H1 (cell line): ENCODE measurements at regions not wholly inside any gene's neighbourhood (a gene's known extent, or its start where the extent isn't known, plus 50 kb on each side); places are given as distances from the start of the nearest gene placed in this dataset.

Source experiments
- CTCF ChIA-PET: fragments of 300-600 bp; sonication (Branson Sonifier 250); formaldehyde crosslinking; loops from one replicate; lab custom pipeline; 2021; ENCODE audit not compliant: partially characterized antibody; lab: Charles Lee
- POLR2A ChIA-PET: fragments of 300-600 bp; sonication (Branson Sonifier 250); formaldehyde crosslinking; loops from one replicate; lab custom pipeline; 2021; ENCODE audit warnings: inconsistent platforms; ENCODE audit not compliant: partially characterized antibody; lab: Charles Lee
- DNase-seq, 2 experiments: peaks; one replicate each; pipeline versions ENCODE4 v3.0.0 to v3.0.0-alpha.2; 2010 to 2022; ENCODE audit warnings: low spot score in 2 of 2, low read depth in 1 of 2, mixed read lengths in 1 of 2
- FAIRE-seq: peaks from 2 replicates; lab custom pipeline; 2011; peaks lifted over from hg19 to GRCh38; lab: Jason Lieb, UNC
- H2AFZ ChIP-seq: 2 replicates; pipeline ENCODE4 v1.8.1; 2012; ENCODE audit warnings: low read length, inconsistent platforms
- H2AK5ac ChIP-seq: 2 replicates; pipeline ENCODE4 v1.6.1; 2013; ENCODE audit warnings: low read depth, low read length
- H2BK120ac ChIP-seq: replicated peaks from 2 replicates; pipeline ENCODE3; 2013; ENCODE audit warnings: low read depth, low read length, inconsistent platforms
- H2BK12ac ChIP-seq: 2 replicates; pipeline ENCODE4 v1.6.1; 2013; ENCODE audit warnings: low read depth, low read length
- H2BK15ac ChIP-seq: 2 replicates; pipeline ENCODE4 v1.6.1; 2013; ENCODE audit warnings: low read length
- H2BK20ac ChIP-seq: 2 replicates; pipeline ENCODE4 v1.6.1; 2013; ENCODE audit warnings: low read length
- H2BK5ac ChIP-seq: 2 replicates; pipeline ENCODE4 v1.6.1; 2013; ENCODE audit warnings: low read depth, low read length
- H3K14ac ChIP-seq: 2 replicates; pipeline ENCODE4 v1.6.1; 2013; ENCODE audit warnings: inconsistent platforms; ENCODE audit not compliant: insufficient read length
- H3K18ac ChIP-seq: 2 replicates; pipeline ENCODE4 v1.6.1; 2013; ENCODE audit warnings: low read length; ENCODE audit errors: extremely low read depth
- H3K23ac ChIP-seq: 2 replicates; pipeline ENCODE4 v1.6.1; 2013; ENCODE audit warnings: inconsistent platforms; ENCODE audit not compliant: insufficient read length
- H3K23me2 ChIP-seq: 2 replicates; pipeline ENCODE4 v1.6.1; 2013; ENCODE audit warnings: low read depth, low read length
- H3K27ac ChIP-seq: 2 replicates; pipeline ENCODE4 v1.6.1; 2011; ENCODE audit warnings: low read depth, low read length, inconsistent platforms
- H3K27me3 ChIP-seq, 4 experiments: replicated peaks in 1 of 4; 1 replicate in 1 of 4; 2 replicates in 3 of 4; pipeline versions ENCODE4 v1.6.1 to v1.8.1; 2011 to 2013; ENCODE audit warnings: low read length in 3 of 4, mild to moderate bottlenecking in 3 of 4, inconsistent platforms in 2 of 4, mixed read lengths in 2 of 4, moderate library complexity in 1 of 4; ENCODE audit not compliant: control insufficient read depth in 3 of 4, insufficient read depth in 3 of 4; ENCODE audit errors: extremely low read depth in 1 of 4
- H3K36me3 ChIP-seq, 4 experiments: 2 replicates each; pipeline versions ENCODE4 v1.6.1 to v1.8.1; 2011 to 2013; ENCODE audit warnings: mild to moderate bottlenecking in 4 of 4, low read length in 3 of 4, moderate library complexity in 2 of 4, control low read depth in 1 of 4, inconsistent platforms in 1 of 4; ENCODE audit not compliant: insufficient read depth in 4 of 4, control insufficient read depth in 2 of 4
- H3K4ac ChIP-seq: replicated peaks from 2 replicates; pipeline ENCODE3; 2013; ENCODE audit warnings: low read length, low read depth, mixed read lengths, inconsistent platforms; ENCODE audit not compliant: insufficient read length
- H3K4me1 ChIP-seq, 4 experiments: replicated peaks in 1 of 4; 1 replicate in 1 of 4; 2 replicates in 3 of 4; pipeline versions ENCODE4 v1.6.1 to v1.8.1; 2011 to 2013; ENCODE audit warnings: low read length in 3 of 4, inconsistent platforms in 2 of 4, mixed read lengths in 1 of 4; ENCODE audit not compliant: insufficient read depth in 4 of 4, control insufficient read depth in 3 of 4
- H3K4me2 ChIP-seq, 2 experiments: 2 replicates each; pipeline versions ENCODE4 v1.6.1 to v1.8.1; 2011 to 2013; ENCODE audit warnings: low read depth in 2 of 2, low read length in 2 of 2, control low read depth in 1 of 2, inconsistent platforms in 1 of 2, mild to moderate bottlenecking in 1 of 2; ENCODE audit not compliant: insufficient read depth in 1 of 2
- H3K4me3 ChIP-seq, 4 experiments: fragments of 200-600, 300-600 bp in 1 of 4; sonication (generic), shearing (Covaris generic), sonication (Bioruptor Twin) in 1 of 4; 2 replicates each; pipeline versions ENCODE4 v1.5.1 to v1.8.1; 2011 to 2016; ENCODE audit warnings: low read length in 4 of 4, low read depth in 3 of 4, control low read depth in 2 of 4, inconsistent platforms in 2 of 4, mild to moderate bottlenecking in 2 of 4, mixed read lengths in 1 of 4, moderate library complexity in 1 of 4; ENCODE audit not compliant: insufficient read depth in 2 of 4; ENCODE audit errors: extremely low read depth in 1 of 4
- H3K56ac ChIP-seq: replicated peaks from 2 replicates; pipeline ENCODE3; 2013; ENCODE audit warnings: low read depth, mild to moderate bottlenecking, mixed read lengths, low read length, inconsistent platforms; ENCODE audit not compliant: insufficient read length
- H3K79me1 ChIP-seq: 2 replicates; pipeline ENCODE4 v1.6.1; 2013; ENCODE audit warnings: low read depth, low read length, control low read depth
- H3K79me2 ChIP-seq, 2 experiments: 2 replicates each; pipeline versions ENCODE4 v1.6.1 to v1.8.1; 2012 to 2013; ENCODE audit warnings: low read length in 2 of 2, mild to moderate bottlenecking in 2 of 2, inconsistent platforms in 1 of 2; ENCODE audit not compliant: insufficient read depth in 2 of 2, control insufficient read depth in 1 of 2
- H3K9ac ChIP-seq, 4 experiments: replicated peaks in 1 of 4; 1 replicate in 1 of 4; 2 replicates in 3 of 4; pipeline versions ENCODE4 v1.6.1 to v1.8.1; 2011 to 2013; ENCODE audit warnings: low read depth in 3 of 4, low read length in 3 of 4, control low read depth in 2 of 4, mild to moderate bottlenecking in 2 of 4, moderate library complexity in 2 of 4, inconsistent platforms in 1 of 4; ENCODE audit errors: extremely low read depth in 1 of 4
- H3K9me3 ChIP-seq, 2 experiments: 2 replicates each; pipeline versions ENCODE4 v1.6.1 to v1.8.1; 2012 to 2013; ENCODE audit warnings: mild to moderate bottlenecking in 2 of 2, moderate library complexity in 2 of 2, control low read depth in 1 of 2, inconsistent platforms in 1 of 2, low read depth in 1 of 2, low read length in 1 of 2, mixed read lengths in 1 of 2; ENCODE audit not compliant: insufficient read depth in 2 of 2
- H4K20me1 ChIP-seq, 2 experiments: replicated peaks in 1 of 2; 2 replicates each; pipeline versions ENCODE3 to v1.8.1; 2011 to 2013; ENCODE audit warnings: inconsistent platforms in 2 of 2, low read length in 2 of 2, mild to moderate bottlenecking in 1 of 2; ENCODE audit not compliant: insufficient read depth in 2 of 2, control insufficient read depth in 1 of 2
- H4K5ac ChIP-seq: 2 replicates; pipeline ENCODE4 v1.6.1; 2013; ENCODE audit warnings: low read length, low read depth, mixed read lengths, inconsistent platforms; ENCODE audit not compliant: insufficient read length
- H4K8ac ChIP-seq: 2 replicates; pipeline ENCODE4 v1.8.0; 2013; ENCODE audit warnings: mild to moderate bottlenecking, moderate library complexity, low read length, inconsistent platforms; ENCODE audit not compliant: insufficient read depth; ENCODE audit errors: extremely low read depth
- H4K91ac ChIP-seq: replicated peaks from 2 replicates; pipeline ENCODE3; 2013; ENCODE audit warnings: low read length, mixed read lengths, inconsistent platforms; ENCODE audit not compliant: insufficient read length
- ASH2L ChIP-seq: fragments of 200-600, 300-600 bp; sonication (generic); IDR thresholded peaks from one replicate; pipeline ENCODE4 v1.7.1; 2017; ENCODE audit warnings: low read length
- CHD1 ChIP-seq: IDR thresholded peaks from 2 replicates; pipeline ENCODE4 v1.6.1; 2012; ENCODE audit warnings: low read depth, low read length, improper control_type of control experiment
- CHD2 ChIP-seq: IDR thresholded peaks from 2 replicates; pipeline ENCODE4 v1.6.1; 2012; ENCODE audit warnings: low read length, improper control_type of control experiment
- CTCF ChIP-seq, 3 experiments: IDR thresholded peaks; 1 replicate in 2 of 3; 2 replicates in 1 of 3; pipeline versions ENCODE4 v1.5.1 to v1.6.1; 2011; ENCODE audit warnings: low read length in 3 of 3, mild to moderate bottlenecking in 3 of 3, inconsistent platforms in 2 of 3, low read depth in 1 of 3, moderate library complexity in 1 of 3; ENCODE audit not compliant: insufficient read depth in 1 of 3; ENCODE audit errors: control extremely low read depth in 1 of 3
- GTF2F1 ChIP-seq: IDR thresholded peaks from 2 replicates; pipeline ENCODE4 v1.6.1; 2012; ENCODE audit warnings: low read depth, low read length, improper control_type of control experiment, borderline replicate concordance
- POU5F1 ChIP-seq: IDR thresholded peaks from 2 replicates; pipeline ENCODE4 v1.6.1; 2011; ENCODE audit warnings: low read depth, mild to moderate bottlenecking, low read length, moderate library complexity
- RXRA ChIP-seq: IDR thresholded peaks from 2 replicates; pipeline ENCODE4 v1.6.1; 2011; ENCODE audit warnings: low read depth, mild to moderate bottlenecking, low read length, moderate library complexity; ENCODE audit not compliant: insufficient read depth
- SP1 ChIP-seq: IDR thresholded peaks from 2 replicates; pipeline ENCODE4 v1.6.1; 2011; ENCODE audit warnings: low read depth, low read length
- TAF1 ChIP-seq: IDR thresholded peaks from 2 replicates; pipeline ENCODE4 v1.6.1; 2011; ENCODE audit warnings: mild to moderate bottlenecking, low read depth, low read length
- TAF7 ChIP-seq: optimal IDR thresholded peaks from 2 replicates; pipeline ENCODE3; 2011; ENCODE audit warnings: low read depth, mild to moderate bottlenecking, inconsistent platforms, low read length, moderate library complexity, borderline replicate concordance

DNA sequence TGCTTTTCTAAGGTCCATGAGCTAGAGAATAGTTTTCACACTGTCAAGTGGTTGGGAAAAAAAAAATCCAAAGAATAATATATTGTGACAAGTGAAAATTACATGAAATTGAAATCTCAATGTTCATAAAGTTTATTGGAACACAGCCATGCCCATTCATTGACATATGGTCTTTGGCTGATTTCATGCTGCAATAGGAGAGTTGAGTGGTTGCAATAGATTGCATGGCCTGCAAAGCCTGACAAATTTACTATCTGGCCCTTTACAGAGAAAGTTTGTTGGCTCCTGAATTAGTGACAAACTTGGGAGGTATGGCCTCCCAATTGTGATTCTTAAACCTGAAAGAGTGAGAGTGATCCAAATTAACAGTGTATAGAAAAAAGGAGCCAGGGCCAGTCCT lies 115.5 kb upstream of the FAM9C start:
- H3K27me3 ChIP-seq: peaks cover 0 to 4% (median 1%) of the 10 kb centered on the region in 4 experiments; a peak in 3 of 7 replicates
- H4K5ac ChIP-seq: no peak overlapping the region
- ChIA-PET CTCF (no interaction called here), POLR2A (no interaction called here)
- H3K9ac ChIP-seq: no peak overlapping the region
- H4K91ac ChIP-seq: no peak overlapping the region
- H3K4me2 ChIP-seq: no peak overlapping the region
- no peak overlapping the region for H3K4me3 ChIP-seq
- no peak overlapping the region for H2AK5ac ChIP-seq
- H3K4me1 ChIP-seq: peaks cover 0 to 2% (median 0%) of the 10 kb centered on the region in 4 experiments; a peak in 3 of 7 replicates
- H3K79me2 ChIP-seq: no peaks in the 10 kb centered on the region
- no peak overlapping the region for H2BK120ac ChIP-seq
- H4K20me1 ChIP-seq: no peaks in the 10 kb centered on the region
- H3K36me3 ChIP-seq: no peaks in the 10 kb centered on the region
- no peak overlapping the region for H3K56ac ChIP-seq
- DNase-seq: no peak
- no peak overlapping the region for H3K4ac ChIP-seq
- FAIRE-seq: no peak
- no peaks in the 10 kb centered on the region for H3K79me1 ChIP-seq
- no peak overlapping the region for H2BK12ac ChIP-seq
- no peak overlapping the region for H2BK15ac ChIP-seq
- no peaks in the 10 kb centered on the region for H3K9me3 ChIP-seq
- H3K23ac ChIP-seq: no peak overlapping the region
- H2AFZ ChIP-seq: no peak overlapping the region
- no peak overlapping the region for H3K27ac ChIP-seq
- H4K8ac ChIP-seq: no peak overlapping the region
- no peak overlapping the region for H3K14ac ChIP-seq
- H3K23me2 ChIP-seq: no peaks in the 10 kb centered on the region
- H3K18ac ChIP-seq: no peak overlapping the region
- no peak overlapping the region for H2BK5ac ChIP-seq
- H2BK20ac ChIP-seq: no peak overlapping the region
- TF ChIP-seq GTF2F1: no peak
- TF ChIP-seq RXRA: no peak
- TF ChIP-seq ASH2L: no peak
- TF ChIP-seq POU5F1: no peak
- TF ChIP-seq CHD1: no peak
- no peak for TF ChIP-seq TAF1
- TF ChIP-seq CTCF (IDR thresholded peaks at IDR 0.05; ENCODE audit: control extremely low read depth in 1 of 3, insufficient read depth in 1 of 3, low read depth in 1 of 3, low read length in 3 of 3): no peak
- TF ChIP-seq SP1: no peak
- TF ChIP-seq CHD2: no peak
- no peak for TF ChIP-seq TAF7
